Right hindlimb (tissue), 1 donor: ENCODE measurements at regions not wholly inside any gene's neighbourhood (a gene's known extent, or its start where the extent isn't known, plus 50 kb on each side); places are given as distances from the start of the nearest gene placed in this dataset.

Experiments
- DNase-seq: peaks from one replicate; pipeline ENCODE4 v3.0.0-alpha.2; 2018

GRCh38 chr14:26199590-26200370 is 398.1 kb downstream of the NOVA1 start:
- DNase-seq: peak; percentile 24

- no peak for DNase-seq
Measured at GRCh38 chr14:26199096-26199495, 398.7 kb downstream of the NOVA1 start.

GRCh38 chr14:26194816-26195215 is 403.0 kb downstream of the NOVA1 start:
- DNase-seq: no peak

- DNase-seq: no peak
Measured at GRCh38 chr14:26191671-26192070, 406.2 kb downstream of the NOVA1 start.

- DNase-seq: no peak
Measured at GRCh38 chr14:26191123-26191522, 406.7 kb downstream of the NOVA1 start.

GRCh38 chr14:26190646-26191045 is 407.2 kb downstream of the NOVA1 start:
- DNase-seq: no peak

GRCh38 chr14:26187996-26188620 is 409.7 kb downstream of the NOVA1 start:
- DNase-seq: no peak

- no peak for DNase-seq
Measured at GRCh38 chr14:26180221-26180620, 417.6 kb downstream of the NOVA1 start.

- no peak for DNase-seq
Measured at GRCh38 chr14:26175658-26176057, 422.2 kb downstream of the NOVA1 start.

- no peak for DNase-seq
Measured at GRCh38 chr14:26174395-26174794, 423.4 kb downstream of the NOVA1 start.

- no peak for DNase-seq
Measured at GRCh38 chr14:26173581-26174110, 424.2 kb downstream of the NOVA1 start.

- no peak for DNase-seq
Measured at GRCh38 chr14:26172396-26172795, 425.4 kb downstream of the NOVA1 start.

- DNase-seq: no peak
Measured at GRCh38 chr14:26170885-26171284, 426.9 kb downstream of the NOVA1 start.

GRCh38 chr14:26163761-26164160 is 434.1 kb downstream of the NOVA1 start:
- DNase-seq: no peak

- DNase-seq: no peak
Measured at GRCh38 chr14:26157517-26157916, 440.3 kb downstream of the NOVA1 start.

GRCh38 chr14:26143057-26143456 is 454.8 kb downstream of the NOVA1 start:
- no peak for DNase-seq

- no peak for DNase-seq
Measured at GRCh38 chr14:26138764-26139445, 458.9 kb downstream of the NOVA1 start.

GRCh38 chr14:26137161-26137560 is 460.7 kb downstream of the NOVA1 start:
- DNase-seq: no peak

- no peak for DNase-seq
Measured at GRCh38 chr14:26132061-26132645, 465.7 kb downstream of the NOVA1 start.

GRCh38 chr14:26130690-26131089 is 467.1 kb downstream of the NOVA1 start:
- no peak for DNase-seq

- DNase-seq: peak; percentile 18
Measured at GRCh38 chr14:26128931-26129671, 468.7 kb downstream of the NOVA1 start.

GRCh38 chr14:26124896-26125438 is 472.9 kb downstream of the NOVA1 start:
- DNase-seq: no peak
